ENCODE measurements at regions not wholly inside any gene's neighbourhood (a gene's known extent, or its start where the extent isn't known, plus 50 kb on each side); places are given as distances from the start of the nearest gene placed in this dataset.

DNA sequence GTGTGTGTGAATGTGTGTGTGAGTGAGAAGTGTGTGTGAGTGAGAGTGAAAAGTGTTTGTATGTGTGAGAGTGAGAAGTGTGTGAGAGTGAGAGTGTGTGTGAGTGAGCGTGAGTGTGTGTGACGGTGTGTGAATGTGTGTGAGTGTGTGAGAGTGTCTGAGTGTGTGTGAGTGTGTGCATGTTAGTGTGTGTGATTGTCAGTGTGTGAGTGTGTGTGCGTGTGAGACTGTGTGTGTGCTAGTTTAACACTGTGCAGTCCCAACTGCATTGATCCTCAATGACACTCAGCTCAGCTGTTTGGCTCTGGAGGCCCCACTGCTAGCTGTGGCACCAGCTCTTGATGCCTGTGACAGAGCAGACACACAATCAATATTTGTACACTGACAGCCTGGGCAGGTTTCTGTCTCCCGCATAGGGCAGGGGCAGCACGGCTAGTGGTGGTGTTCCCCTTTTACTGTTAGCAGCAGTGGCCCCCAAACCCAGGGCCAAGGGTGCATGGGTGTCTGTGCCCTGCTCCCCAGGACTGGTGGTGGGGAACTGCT is 135.0 kb downstream of the INHBB start:
- no peak for DNase-seq

DNA sequence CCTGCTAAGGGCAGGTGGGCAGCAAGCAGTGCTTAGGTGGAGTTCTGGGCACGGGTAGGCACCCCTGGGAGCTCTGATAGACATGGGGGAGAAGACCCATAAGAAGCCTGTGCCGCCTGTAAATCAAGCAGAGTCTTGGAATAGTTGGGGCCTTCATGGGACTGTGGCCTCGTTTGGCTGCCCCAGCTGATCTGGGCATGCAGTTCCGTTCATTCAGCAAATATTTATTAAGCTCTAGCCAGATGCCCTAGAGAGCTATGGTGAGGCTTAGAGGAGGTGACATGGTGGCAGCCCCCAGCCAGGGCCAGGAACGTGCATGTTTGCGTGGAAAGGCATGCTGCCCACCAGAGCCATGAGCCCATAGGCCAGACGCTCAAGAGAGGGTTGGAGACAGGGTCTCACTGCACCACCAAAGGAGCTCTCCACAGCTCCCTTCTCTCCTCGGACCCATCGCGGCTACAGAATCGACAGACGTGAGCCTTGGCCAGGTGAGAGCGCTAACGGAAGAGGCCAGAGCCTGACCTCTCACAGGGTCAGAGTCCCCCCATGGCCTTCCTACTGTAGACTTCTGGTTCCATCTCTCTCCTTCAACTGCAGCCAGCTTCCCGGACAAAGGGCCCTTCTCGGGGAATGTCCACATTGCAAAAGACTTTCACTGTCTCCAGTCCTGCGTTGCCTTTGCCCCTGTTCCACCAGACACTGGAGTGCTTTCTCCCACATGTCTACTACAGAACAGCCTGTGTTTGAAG is 135.7 kb downstream of the INHBB start:
- no peak for DNase-seq

DNA sequence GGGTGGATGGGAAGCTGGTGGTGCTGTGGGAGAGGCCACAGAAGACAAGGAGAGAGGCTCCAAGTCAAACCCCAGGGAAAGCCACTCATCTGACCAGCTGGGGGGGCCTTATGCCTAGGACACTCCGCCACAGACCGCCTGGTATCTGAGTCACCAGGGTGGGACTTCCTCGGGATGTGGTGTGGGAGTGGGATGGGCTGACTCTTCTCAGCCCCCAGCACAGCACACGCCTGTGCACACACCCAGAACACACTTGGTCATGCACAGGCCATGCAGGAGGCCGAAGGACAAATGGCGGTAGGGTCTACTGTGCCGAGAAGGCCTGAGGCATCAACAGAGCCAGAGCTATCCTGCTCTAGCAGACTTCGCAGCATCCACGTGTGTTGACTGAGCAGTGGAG is 136.4 kb downstream of the INHBB start:
- DNase-seq = no peak

DNA sequence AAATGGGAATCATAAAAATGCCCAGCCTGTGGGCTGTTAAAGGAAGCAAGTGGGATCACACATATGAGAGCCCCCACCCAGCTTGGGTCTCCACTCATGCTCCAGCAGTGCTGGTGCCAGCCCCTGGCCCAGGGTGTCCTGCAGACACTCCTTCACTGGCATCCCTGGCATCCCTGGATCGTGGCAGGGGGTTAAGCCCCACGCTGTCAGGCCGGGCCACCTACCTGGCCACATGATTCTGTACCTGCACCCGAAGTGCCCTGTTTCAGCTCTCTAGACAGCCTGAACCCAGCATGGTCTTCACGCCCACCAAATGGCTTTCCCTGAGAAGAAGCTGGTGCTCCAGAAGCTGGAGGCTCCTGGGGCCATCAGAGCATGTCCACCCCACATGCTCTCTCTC is 137.4 kb downstream of the INHBB start:
- no peak for DNase-seq

DNA sequence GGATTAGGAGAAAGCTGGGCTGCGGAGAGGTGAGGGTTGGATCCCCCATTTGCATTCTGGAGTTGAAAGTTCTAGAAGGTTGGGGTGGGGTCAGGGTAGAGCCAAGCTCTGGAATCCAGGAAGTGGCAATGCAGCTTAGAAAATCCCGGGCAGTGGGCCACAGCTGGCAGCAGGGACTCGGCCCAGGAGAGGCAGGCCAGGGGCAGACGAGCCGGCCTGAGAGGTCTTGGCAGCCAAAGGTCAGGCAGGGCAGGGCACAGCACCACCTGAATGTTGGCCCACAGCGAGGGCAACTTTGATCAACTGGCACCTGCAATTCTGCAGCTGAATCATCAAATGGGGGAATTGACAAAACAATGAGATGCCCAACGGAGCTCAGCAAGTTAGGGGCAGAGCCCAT is 139.2 kb downstream of the INHBB start:
- DNase-seq = no peak

DNA sequence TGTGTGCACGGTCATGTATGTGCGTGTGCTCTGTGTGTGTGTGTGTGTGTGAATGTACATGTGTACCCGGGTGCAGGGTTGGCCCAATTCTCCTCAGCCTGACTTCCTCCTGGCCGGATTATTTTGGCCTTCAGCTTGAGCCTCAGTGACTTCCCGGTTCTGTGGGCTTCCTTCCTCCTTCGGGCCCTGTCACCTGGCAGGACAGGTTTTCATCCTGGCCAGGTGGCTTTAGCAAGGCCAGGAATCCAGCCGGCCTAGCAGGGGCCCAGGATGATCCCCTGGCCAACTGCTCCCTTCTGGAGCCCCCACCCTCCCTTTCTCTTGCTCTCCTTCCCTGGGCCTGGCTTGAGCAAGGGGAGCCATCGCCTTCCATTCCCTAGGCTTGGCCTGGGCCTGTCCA is 140.5 kb downstream of the INHBB start:
- no peak for DNase-seq

DNA sequence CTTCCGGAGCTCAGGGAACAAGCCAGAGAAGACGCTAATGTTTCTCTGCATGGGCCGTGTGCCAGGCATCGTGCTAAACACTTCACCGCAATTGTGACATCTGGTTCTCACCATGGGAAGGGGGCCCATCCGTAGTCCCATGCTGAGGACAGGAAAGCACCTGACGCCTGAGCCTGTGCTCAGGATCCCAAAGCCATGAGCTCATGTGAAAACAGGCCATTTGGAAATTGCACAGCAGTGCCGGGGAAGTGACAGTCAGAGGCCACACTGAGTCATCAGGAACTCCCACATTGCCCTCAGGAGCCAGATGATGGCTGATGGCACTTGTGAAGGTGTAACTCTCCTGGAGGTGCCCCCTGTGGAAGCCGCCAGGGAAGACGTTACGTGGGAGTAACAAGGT is 141.0 kb downstream of the INHBB start:
- no peak for DNase-seq

DNA sequence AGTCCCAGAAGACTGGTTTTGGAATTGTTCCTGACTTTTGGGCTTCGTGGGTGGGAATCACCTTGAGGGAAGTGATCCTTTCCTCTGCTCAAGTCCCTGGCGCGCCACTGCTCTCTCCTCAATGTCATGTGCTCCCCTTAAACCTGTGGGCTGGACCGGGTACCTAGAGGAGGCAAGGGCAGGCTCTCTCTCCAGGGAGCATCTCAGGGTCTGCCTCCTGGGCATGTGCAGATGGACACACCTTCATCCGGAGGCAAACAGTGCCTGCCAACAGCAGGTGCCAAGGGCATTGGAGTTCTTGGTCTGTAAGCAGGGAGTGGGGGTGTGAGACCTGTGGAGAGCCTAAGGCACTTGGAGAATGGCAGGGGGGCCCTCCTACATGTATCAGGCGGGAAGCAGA is 142.6 kb downstream of the INHBB start:
- no peak for DNase-seq

DNA sequence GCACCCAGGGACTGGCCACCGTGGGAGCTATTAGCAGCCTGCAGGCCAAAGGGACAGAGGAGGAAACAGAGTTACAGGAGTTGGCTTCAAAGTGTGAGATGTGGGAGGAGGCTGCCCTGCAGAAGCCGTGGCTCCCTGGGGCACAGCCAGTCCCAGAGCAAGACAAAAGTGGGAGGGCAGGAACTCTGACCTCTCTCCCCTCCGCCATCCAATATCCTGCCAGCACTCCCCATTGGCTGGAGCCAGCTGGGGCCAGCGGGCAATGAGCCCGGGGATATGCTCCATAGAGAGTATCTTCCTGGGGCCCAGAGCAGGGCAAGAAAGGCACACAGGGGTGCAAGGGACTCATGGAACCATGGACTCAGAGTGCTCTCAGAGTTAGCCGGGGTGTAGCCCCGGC is 143.1 kb downstream of the INHBB start:
- DNase-seq = no peak

DNA sequence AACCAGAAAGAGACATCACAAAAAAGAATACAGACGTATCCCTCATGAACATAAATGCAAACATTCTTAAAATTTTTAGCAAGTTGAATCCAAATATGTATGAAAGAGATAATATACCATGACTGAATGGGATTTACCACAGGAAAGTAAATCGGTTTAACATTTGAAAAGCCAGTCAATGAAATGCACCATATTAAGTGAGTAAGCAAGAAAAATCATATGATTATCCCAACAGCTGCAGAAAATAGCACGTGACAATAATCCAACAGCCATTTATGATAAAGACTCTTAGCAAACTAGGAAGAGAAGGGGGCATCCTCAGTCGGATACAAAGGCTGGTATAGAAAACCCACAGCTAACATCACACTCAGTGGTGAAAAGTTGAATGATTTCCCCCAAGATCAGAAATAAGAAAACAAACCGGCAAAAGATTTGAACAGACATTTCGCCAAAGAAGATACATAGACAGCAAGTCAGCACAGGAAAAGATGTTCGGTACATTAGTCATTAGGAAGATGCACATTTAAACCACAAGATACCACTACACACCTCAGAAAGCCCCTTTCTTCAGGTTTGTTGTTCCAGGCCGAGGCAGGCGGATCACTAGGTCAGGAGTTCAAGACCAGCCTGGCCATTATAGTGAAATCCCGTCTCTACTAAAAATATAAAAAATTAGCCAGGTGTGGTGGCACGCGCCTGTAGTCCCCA is 144.3 kb downstream of the INHBB start:
- no peak for DNase-seq

DNA sequence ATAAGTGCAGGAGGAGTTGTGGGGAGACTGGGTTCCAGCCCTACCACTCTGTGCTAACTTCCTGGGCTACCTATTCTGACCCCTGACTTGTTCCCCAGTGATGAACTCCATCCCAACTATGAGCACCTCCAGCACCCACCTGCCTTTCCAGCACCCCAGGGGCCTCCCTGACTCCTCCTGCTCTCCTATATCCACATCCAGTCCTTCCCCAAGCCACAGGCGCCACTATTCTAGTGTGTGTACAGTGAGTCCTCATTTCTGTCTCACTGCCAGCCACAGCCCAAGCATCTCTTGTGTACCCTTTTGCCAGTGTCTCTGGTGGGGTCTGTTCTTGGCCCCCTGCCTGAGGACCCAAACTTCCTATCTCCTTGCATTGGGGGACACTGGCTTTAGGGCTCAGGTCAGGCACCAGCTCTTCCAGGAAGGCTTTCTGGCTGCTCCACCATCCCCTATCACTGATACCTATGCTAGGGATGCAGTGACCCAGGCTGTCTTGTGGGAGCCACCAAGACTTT is 145.2 kb downstream of the INHBB start:
- DNase-seq = no peak

DNA sequence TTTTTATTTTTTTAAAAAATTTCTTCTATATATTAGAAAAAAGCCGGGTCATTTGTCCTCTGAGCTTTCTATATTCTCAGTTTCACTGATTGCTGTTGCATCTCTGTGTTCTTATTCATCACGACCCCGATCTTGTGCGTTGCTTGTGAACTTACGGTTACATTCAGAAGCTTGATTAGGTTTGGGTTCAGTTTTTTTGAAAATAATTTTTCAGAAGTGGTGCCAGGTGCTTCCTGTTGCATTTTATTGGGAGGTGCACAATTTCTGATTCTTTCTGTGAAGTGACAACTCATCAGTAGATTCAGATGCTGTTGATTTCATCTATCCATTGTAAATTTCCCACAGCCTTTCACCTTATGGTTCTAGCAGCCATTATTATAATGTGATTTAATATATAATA is 147.3 kb downstream of the INHBB start:
- no peak for DNase-seq

DNA sequence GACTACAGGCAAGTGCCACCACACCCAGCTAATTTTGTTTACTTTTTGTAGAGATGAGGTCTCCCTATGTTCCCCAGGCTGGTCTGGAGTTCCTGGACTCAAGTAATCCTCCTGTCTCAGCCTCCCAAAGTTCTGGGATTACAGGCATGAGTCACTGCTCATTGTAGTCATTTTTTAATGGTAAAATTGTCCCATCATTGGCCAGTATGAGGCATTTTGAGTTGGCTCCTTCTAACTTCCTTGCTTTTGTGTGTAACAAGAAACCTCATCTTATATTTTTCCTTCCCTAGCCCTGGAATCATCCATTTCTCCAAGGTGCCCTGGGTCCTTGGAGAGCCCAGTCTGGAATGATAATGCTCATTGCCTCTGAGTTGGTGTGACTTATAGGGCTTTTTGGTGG is 148.5 kb downstream of the INHBB start:
- DNase-seq = no peak

DNA sequence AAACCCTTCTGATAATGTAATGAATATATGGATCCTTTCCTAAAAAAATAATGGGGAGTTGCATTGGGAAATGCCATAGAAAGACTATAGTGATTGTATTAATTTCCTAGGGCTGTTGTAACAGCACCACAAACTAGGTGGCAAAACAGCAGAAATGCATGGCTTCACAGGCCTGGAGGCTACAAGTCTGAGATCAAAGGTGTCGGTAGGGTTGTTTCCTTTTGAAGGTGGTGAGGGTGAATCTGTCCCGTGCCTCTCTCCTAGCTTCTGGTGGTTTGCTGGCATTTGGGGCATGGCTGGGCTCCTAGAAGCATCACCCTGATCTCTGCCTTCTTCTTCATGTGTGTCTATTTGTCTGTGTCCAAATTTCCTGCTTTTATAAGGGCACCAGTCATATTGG is 149.7 kb downstream of the INHBB start:
- no peak for DNase-seq

DNA sequence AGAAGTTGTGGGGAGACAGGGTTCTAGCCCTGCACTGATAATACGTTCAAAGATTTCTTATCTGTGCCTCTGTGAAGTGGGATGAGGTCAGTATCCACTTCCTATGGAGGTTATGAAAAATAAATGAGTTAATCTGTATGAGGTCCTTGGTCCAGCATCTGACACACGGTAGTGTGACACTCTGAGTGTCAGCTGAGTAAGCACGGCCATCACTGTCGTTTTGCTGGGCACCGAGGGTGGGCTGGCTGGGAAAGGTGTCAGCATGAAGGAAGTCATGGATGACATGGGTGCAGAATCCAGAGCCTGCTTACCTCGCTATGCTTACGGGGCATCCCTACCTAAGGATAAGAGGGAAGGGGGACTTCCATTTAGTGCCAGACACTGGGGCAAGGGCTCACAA is 150.3 kb downstream of the INHBB start:
- DNase-seq = no peak

DNA sequence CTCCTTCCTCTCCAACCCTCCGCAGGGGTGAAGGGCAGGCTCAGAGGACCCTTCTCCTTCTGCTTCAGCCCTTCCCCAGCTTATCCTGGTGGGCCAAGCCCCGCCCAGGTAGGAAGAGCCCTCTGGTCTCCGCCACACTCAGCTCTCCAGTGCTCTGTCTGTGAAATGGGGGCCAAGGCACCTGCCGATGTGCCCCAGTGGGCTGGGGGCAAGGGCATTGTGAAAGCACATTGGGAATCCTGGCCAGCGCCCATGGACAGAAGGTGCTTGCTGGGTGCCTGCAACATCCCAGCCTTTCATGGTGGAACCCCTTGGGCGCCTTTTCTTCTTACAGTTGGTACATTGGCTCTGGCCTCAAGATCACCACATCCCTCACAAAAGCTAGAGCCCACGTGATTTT is 150.8 kb downstream of the INHBB start:
- no peak for DNase-seq

DNA sequence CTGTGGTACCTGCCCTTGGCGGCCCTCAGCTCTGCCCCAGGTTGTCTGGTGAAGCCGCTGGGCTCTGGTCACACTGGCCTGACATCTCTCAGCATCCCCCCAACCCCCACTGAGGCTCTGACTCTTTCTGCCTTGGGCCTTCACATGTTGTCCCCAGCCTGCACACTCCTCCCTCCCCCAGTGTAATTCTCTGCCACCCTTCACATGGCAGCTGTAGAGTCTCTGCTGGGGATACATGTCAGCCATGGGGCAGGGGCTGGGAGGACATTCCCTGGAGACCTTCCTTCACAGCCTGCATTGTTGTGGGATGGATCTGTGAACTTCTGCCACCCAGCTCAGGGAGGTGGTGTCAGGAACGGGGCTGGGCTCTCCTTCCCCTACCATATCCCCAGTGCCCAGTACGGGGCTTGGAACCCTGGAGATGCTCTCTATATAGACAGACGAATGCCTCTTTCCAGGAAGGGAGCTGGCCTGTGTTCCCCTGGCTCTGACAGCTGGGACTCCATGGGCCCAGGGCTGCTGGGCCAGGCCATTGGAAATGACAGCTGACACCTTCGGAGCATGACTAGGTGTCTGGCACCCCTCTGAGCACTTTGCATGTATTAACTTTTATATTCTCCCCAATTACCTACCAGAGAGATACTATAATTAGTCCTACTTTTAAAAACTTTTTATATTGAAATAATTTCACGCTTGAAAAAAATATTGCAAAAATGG is 151.5 kb downstream of the INHBB start:
- DNase-seq = no peak

DNA sequence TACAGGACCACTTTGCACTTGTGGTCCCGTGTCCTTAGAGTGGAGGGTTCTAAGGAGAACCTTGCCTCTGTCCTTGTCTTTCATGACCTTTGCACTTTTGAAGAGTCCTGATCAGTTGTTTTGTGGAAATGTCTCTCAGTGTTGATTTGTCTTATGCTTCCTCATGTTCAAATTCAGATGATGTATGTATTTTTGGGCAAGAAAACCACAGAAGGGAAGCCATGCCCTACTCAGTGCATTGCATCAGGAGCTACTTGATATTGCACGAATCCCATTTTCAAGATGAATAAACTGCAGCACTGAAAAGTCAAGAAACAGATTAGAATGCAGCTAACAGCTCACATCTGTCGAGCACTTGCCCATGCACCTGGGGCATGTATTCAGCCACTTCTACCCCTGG is 152.2 kb downstream of the INHBB start:
- no peak for DNase-seq

DNA sequence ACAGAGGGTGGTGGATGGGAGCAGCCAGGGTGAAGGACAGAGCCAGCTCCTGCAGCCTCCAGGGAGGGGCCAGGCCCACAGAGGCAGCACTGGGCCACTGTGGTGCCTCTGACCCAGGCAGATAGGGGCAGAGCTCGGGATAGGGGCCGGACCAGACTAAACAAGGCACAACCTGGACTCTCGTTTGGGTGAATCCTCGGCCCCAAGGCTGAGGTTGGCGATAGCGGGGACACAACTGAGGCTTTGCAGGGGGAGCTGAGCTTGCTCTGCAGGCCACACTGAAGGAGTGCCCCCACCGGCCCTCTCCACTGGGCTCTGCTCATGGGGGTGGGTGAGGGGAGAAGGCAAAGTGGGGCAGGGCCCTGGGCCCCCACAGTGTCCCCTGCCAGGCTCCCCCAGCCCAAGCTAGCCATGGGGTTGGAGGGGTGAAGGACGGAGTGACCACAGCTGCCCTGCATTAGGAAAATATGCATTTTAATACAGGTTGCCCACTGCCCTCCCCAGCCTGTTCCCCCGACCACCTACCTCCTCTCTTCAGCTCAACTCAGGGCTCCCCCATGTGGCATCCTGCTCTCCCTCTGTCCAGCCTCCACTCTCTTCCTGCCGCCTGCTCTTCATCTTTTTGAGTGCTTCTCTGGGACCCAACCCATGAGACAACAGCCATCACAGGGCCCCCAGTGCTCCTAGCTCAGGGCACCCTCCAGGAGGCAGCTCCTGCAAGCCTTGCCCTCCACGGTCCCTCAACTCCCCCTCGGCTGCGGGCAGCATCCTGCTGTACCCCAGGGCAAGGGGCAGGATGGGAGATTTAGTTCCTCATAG is 152.8 kb downstream of the INHBB start:
- no peak for DNase-seq

DNA sequence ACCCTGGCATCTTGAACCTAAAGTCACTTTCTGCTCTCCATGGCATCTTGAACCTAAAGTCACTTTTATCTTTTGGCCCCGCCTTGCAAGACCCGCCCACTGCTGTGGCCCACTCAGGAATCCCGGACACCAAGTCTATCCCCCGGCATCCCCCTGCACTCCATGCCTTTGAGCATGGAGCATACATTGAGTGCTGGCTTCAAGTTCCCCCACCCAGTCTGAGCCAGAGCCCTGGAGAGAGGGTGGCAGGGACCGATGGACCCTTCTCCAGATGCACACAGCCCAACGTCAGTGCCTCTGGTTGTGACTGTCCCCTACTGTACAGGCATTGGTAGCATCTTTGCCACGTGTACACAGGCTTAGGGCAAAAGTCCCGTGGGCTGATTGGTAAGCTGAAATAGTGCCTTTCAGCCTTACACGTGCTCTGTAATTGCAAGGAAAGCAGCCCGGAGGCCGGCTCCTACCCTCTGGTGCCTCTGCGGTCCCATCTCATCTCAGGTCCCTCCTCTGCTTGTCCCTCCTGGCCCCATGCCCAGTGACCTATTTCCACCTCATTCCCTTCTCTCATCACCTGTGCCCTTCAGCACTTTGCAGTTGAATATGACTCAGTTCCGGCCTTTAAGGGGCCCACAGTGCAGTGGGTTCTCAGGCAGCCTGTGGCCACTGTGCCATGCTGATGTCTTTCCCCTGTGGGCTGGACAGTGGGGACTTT is 154.0 kb downstream of the INHBB start:
- no peak for DNase-seq

DNA sequence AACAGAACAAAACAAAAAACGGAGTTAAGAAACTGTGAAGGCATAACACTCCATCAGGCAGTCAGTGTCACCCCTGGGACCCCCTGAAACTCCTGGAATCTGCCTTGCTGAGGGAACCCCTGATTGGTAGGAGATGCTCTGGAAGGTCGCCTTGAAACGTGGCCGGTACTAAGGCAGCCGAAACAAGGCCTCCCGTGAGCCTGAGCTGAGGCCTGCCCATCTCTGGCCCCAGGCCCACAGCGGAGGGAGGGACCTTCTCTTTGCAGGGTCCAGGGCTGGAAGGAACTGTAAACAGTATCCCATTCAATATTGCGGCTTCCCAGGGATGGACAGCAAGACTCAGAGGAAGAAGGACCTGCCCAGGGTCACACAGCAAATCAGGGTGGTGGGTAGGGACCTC is 155.7 kb downstream of the INHBB start:
- DNase-seq = no peak

DNA sequence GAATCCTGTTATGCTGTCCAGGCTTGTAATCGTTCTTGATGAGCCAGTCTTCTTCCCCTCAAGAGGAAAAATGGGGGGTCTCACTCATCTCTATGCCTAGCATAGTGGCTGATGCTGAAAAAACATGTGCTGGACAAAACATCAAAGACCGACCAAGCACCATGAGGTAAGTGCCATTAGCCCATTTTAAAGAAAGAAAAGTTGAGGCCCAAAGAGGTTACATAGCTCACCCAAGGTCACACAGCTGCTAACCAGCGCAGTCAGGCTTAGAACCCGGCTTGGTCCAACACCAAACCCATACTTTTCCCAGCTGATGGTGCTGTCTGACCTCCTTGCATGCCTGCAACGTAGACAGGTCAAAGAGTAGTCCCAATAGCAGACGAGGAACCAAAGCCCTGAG is 156.4 kb downstream of the INHBB start:
- DNase-seq = no peak
